ENCODE measurements at regions not wholly inside any gene's neighbourhood (a gene's known extent, or its start where the extent isn't known, plus 50 kb on each side); places are given as distances from the start of the nearest gene placed in this dataset.

- no peak overlapping the region for H3K4me3 ChIP-seq (ENCODE audit: severe bottlenecking)
- DNase-seq (ENCODE audit: low spot score), result peak; percentile 54
- no peaks in the 10 kb centered on the region for H3K27me3 ChIP-seq (ENCODE audit: insufficient read depth, poor library complexity, severe bottlenecking)
- H3K4me1 ChIP-seq (ENCODE audit: insufficient read depth, poor library complexity, severe bottlenecking), result no peaks in the 10 kb centered on the region
- no peaks in the 10 kb centered on the region for H3K36me3 ChIP-seq (ENCODE audit: low read depth)
- no peak overlapping the region for H3K27ac ChIP-seq (ENCODE audit: poor library complexity, severe bottlenecking)
- ATAC-seq (ENCODE audit: low read depth), result no peak
- H3K9me3 ChIP-seq (ENCODE audit: severe bottlenecking), result peaks cover 2% of the 10 kb centered on the region
- TF ChIP-seq CTCF (IDR thresholded peaks at IDR 0.05; ENCODE audit: poor library complexity, severe bottlenecking), result no peak
Measured at GRCh38 chr7:416761-417624, 102.7 kb downstream of the PDGFA start.

DNA sequence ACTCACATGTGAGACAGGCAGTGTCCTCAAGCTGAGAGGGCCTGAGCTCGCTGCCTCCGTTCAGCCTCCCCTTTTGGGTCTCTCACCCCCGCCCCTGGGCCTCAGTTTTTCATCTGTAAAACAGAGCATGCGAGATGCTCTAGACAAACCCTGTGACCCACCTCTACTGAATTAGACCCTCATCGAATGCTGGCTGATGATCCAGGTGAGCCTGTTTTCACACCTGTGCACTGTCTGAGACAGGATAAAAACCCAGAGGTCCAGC, 102.1 kb downstream of the PDGFA start:
- no peaks in the 10 kb centered on the region for H3K36me3 ChIP-seq (ENCODE audit: low read depth)

GRCh38 chr7:417973-418601, 101.6 kb downstream of the PDGFA start:
- Histone ChIP-seq H3K27me3 (ENCODE audit: insufficient read depth, poor library complexity, severe bottlenecking) (no peaks in the 10 kb centered on the region), H3K27ac (ENCODE audit: poor library complexity, severe bottlenecking) (no peak overlapping the region), H3K4me3 (ENCODE audit: severe bottlenecking) (no peak overlapping the region), H3K9me3 (ENCODE audit: severe bottlenecking) (peaks cover 2% of the 10 kb centered on the region), H3K4me1 (ENCODE audit: insufficient read depth, poor library complexity, severe bottlenecking) (no peaks in the 10 kb centered on the region), H3K36me3 (ENCODE audit: low read depth) (no peaks in the 10 kb centered on the region)
- no peak for ATAC-seq (ENCODE audit: low read depth)
- TF ChIP-seq CTCF (IDR thresholded peaks at IDR 0.05; ENCODE audit: poor library complexity, severe bottlenecking), result no peak
- no peak for DNase-seq (ENCODE audit: low spot score)

More for the DNA sequence above, 102.1 kb downstream of the PDGFA start:
- peaks cover 2% of the 10 kb centered on the region for H3K9me3 ChIP-seq (ENCODE audit: severe bottlenecking)
- no peak overlapping the region for H3K4me3 ChIP-seq (ENCODE audit: severe bottlenecking)
- H3K27ac ChIP-seq (ENCODE audit: poor library complexity, severe bottlenecking), result no peak overlapping the region
- TF ChIP-seq CTCF (IDR thresholded peaks at IDR 0.05; ENCODE audit: poor library complexity, severe bottlenecking), result no peak
- no peaks in the 10 kb centered on the region for H3K27me3 ChIP-seq (ENCODE audit: insufficient read depth, poor library complexity, severe bottlenecking)
- no peak for ATAC-seq (ENCODE audit: low read depth)
- DNase-seq (ENCODE audit: low spot score), result peak; percentile 42
- no peaks in the 10 kb centered on the region for H3K4me1 ChIP-seq (ENCODE audit: insufficient read depth, poor library complexity, severe bottlenecking)

- no peak for TF ChIP-seq CTCF (IDR thresholded peaks at IDR 0.05; ENCODE audit: poor library complexity, severe bottlenecking)
- Histone ChIP-seq H3K27ac (ENCODE audit: poor library complexity, severe bottlenecking) (no peak overlapping the region), H3K4me1 (ENCODE audit: insufficient read depth, poor library complexity, severe bottlenecking) (no peaks in the 10 kb centered on the region), H3K27me3 (ENCODE audit: insufficient read depth, poor library complexity, severe bottlenecking) (no peaks in the 10 kb centered on the region), H3K9me3 (ENCODE audit: severe bottlenecking) (peaks cover 2% of the 10 kb centered on the region), H3K4me3 (ENCODE audit: severe bottlenecking) (no peak overlapping the region), H3K36me3 (ENCODE audit: low read depth) (no peaks in the 10 kb centered on the region)
- DNase-seq (ENCODE audit: low spot score), result peak; percentile 30
- no peak for ATAC-seq (ENCODE audit: low read depth)
Measured at GRCh38 chr7:418636-419280, 100.9 kb downstream of the PDGFA start.
